Neural progenitor cell (in vitro differentiated cells): ENCODE measurements at regions not wholly inside any gene's neighbourhood (a gene's known extent, or its start where the extent isn't known, plus 50 kb on each side); places are given as distances from the start of the nearest gene placed in this dataset.

Experiments used
- DNase-seq: peaks from one replicate; pipeline ENCODE4 v3.0.0-alpha.2; 2016; ENCODE audit warnings: low spot score
- H2AFZ ChIP-seq: fragments of 200-600 bp; sonication (generic); replicated peaks from 2 replicates; pipeline ENCODE4 v1.6.1; 2016; ENCODE audit warnings: antibody characterized with exemption
- H3F3A ChIP-seq: fragments of 200-600 bp; sonication (generic); 2 replicates; pipeline ENCODE4 v1.6.1; 2016; ENCODE audit warnings: antibody characterized with exemption, low read depth
- H3K27ac ChIP-seq: fragments of 200-600 bp; sonication (generic); 2 replicates; pipeline ENCODE4 v1.5.1; 2016; ENCODE audit warnings: mild to moderate bottlenecking
- H3K27me3 ChIP-seq: fragments of 200-600 bp; sonication (generic); 2 replicates; pipeline ENCODE4 v1.6.1; 2016; ENCODE audit warnings: mild to moderate bottlenecking, moderate library complexity
- H3K36me3 ChIP-seq: fragments of 200-600 bp; sonication (generic); 2 replicates; pipeline ENCODE4 v1.5.1; 2016
- H3K4me1 ChIP-seq: fragments of 200-600 bp; sonication (generic); 2 replicates; pipeline ENCODE4 v1.6.1; 2016; ENCODE audit warnings: mixed run types
- H3K4me2 ChIP-seq: fragments of 200-600 bp; sonication (generic); 2 replicates; pipeline ENCODE4 v1.6.1; 2016
- H3K4me3 ChIP-seq: fragments of 200-600 bp; sonication (generic); 2 replicates; pipeline ENCODE4 v1.5.1; 2016
- H3K79me2 ChIP-seq: fragments of 200-600 bp; sonication (generic); 2 replicates; pipeline ENCODE4 v1.6.1; 2016; ENCODE audit warnings: low read depth
- H3K9ac ChIP-seq: fragments of 200-600 bp; sonication (generic); 2 replicates; pipeline ENCODE4 v1.6.1; 2016
- H3K9me3 ChIP-seq: fragments of 200-600 bp; sonication (generic); 2 replicates; pipeline ENCODE4 v1.5.1; 2016; ENCODE audit warnings: low read depth
- H4K20me1 ChIP-seq: fragments of 200-600 bp; sonication (generic); 2 replicates; pipeline ENCODE4 v1.6.1; 2016; ENCODE audit warnings: low read depth
- H3K27ac Mint-ChIP-seq: 3 replicates; pipeline ENCODE4 v1.8.0; 2021; ENCODE audit warnings: mixed read lengths
- H3K27me3 Mint-ChIP-seq: 2 replicates; pipeline ENCODE4 v1.8.0; 2022; ENCODE audit warnings: low read depth, mild to moderate bottlenecking, inconsistent platforms, moderate library complexity, mixed read lengths; ENCODE audit not compliant: insufficient read depth
- H3K36me3 Mint-ChIP-seq: 3 replicates; pipeline ENCODE4 v1.8.0; 2021; ENCODE audit warnings: mixed read lengths
- H3K4me1 Mint-ChIP-seq: 3 replicates; pipeline ENCODE4 v1.8.0; 2021; ENCODE audit warnings: mixed read lengths
- H3K4me3 Mint-ChIP-seq: 3 replicates; pipeline ENCODE4 v1.8.0; 2021; ENCODE audit warnings: mild to moderate bottlenecking, moderate library complexity, mixed read lengths
- H3K9me3 Mint-ChIP-seq: 3 replicates; pipeline ENCODE4 v1.8.0; 2020; ENCODE audit warnings: mixed read lengths
- EZH2 ChIP-seq: fragments of 200-600 bp; sonication (generic); IDR thresholded peaks from 2 replicates; pipeline ENCODE4 v1.6.1; 2017; ENCODE audit warnings: antibody characterized with exemption, mild to moderate bottlenecking, moderate library complexity
- EZH2phosphoT487 ChIP-seq: fragments of 200-600 bp; sonication (generic); IDR thresholded peaks from 2 replicates; pipeline ENCODE4 v1.6.1; 2017; ENCODE audit warnings: antibody characterized with exemption
- TF ChIP-seq, protein P1 (sequence below): fragments of 200-600 bp; sonication (generic); IDR thresholded peaks from 2 replicates; pipeline ENCODE4 v1.5.1; 2017; ENCODE audit warnings: antibody characterized with exemption, mild to moderate bottlenecking

DNA sequence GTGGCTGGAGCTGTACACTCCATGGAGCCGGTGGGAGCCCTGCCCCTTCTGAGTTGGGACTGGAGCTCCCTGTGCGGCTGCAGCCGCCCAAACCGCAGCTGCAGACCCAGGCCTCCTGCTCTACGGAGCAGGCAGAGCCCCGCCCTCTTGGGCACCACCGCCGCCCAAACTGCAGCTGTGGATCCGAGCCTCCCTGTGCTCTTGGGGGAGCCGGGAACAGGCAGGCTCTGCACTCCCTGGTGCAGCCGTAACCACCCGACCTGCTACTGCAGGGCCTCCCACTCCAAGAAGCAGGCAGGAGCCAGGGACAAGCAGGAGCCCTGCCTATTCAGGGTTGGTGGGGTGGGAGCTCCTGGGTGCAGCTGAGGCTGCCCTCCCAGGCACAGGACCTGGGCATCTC is 237.5 kb upstream of the ATP6AP2 start:
- no peaks in the 10 kb centered on the region for H4K20me1 ChIP-seq
- H3K4me1 ChIP-seq, result no peaks in the 10 kb centered on the region
- no peak overlapping the region for H3K9ac ChIP-seq
- no peak for DNase-seq
- Mint-ChIP-seq H3K27me3 (peaks cover 3% of the 10 kb centered on the region), H3K4me1 (no peaks in the 10 kb centered on the region), H3K9me3 (peaks cover 31% of the 10 kb centered on the region), H3K36me3 (no peaks in the 10 kb centered on the region), H3K4me3 (no peak overlapping the region), H3K27ac (no peak overlapping the region)
- H2AFZ ChIP-seq, result no peak overlapping the region
- H3F3A ChIP-seq, result no peaks in the 10 kb centered on the region
- H3K79me2 ChIP-seq, result no peaks in the 10 kb centered on the region
- H3K4me3 ChIP-seq, result no peak overlapping the region
- H3K4me2 ChIP-seq, result no peak overlapping the region
- TF ChIP-seq EZH2 (no peak), EZH2phosphoT487 (no peak)
- TF ChIP-seq, protein P1, sequence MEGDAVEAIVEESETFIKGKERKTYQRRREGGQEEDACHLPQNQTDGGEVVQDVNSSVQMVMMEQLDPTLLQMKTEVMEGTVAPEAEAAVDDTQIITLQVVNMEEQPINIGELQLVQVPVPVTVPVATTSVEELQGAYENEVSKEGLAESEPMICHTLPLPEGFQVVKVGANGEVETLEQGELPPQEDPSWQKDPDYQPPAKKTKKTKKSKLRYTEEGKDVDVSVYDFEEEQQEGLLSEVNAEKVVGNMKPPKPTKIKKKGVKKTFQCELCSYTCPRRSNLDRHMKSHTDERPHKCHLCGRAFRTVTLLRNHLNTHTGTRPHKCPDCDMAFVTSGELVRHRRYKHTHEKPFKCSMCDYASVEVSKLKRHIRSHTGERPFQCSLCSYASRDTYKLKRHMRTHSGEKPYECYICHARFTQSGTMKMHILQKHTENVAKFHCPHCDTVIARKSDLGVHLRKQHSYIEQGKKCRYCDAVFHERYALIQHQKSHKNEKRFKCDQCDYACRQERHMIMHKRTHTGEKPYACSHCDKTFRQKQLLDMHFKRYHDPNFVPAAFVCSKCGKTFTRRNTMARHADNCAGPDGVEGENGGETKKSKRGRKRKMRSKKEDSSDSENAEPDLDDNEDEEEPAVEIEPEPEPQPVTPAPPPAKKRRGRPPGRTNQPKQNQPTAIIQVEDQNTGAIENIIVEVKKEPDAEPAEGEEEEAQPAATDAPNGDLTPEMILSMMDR, result no peak
- H3K9me3 ChIP-seq, result peaks cover 5% of the 10 kb centered on the region
- no peaks in the 10 kb centered on the region for H3K27me3 ChIP-seq
- no peak overlapping the region for H3K27ac ChIP-seq
- no peaks in the 10 kb centered on the region for H3K36me3 ChIP-seq

DNA sequence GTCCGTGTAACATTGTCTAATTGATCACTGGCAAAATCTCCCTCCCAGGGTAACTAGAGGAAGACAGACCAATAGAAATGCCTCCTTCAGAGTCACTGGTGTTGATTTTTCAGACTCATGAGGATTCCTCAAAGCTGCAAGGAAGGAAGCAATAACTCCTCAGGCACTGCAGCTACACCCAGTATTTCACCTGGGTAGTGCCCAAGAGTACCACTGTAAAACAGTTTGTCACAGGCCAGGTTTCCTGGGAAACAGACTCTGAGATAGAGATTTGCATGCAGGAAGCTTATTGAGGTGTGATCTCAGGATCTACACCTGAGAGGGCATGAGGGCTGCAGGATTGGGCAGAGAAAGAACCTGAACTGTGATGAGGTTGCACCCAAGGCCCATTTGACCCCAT is 240.7 kb upstream of the ATP6AP2 start:
- H3K9ac ChIP-seq, result no peak overlapping the region
- H3K36me3 ChIP-seq, result no peaks in the 10 kb centered on the region
- Mint-ChIP-seq H3K27me3 (no peaks in the 10 kb centered on the region), H3K9me3 (peaks cover 20% of the 10 kb centered on the region), H3K4me3 (no peak overlapping the region), H3K4me1 (no peaks in the 10 kb centered on the region), H3K27ac (no peak overlapping the region), H3K36me3 (no peaks in the 10 kb centered on the region)
- no peak overlapping the region for H3K4me3 ChIP-seq
- no peak overlapping the region for H2AFZ ChIP-seq
- no peaks in the 10 kb centered on the region for H3K27me3 ChIP-seq
- H3K79me2 ChIP-seq, result no peaks in the 10 kb centered on the region
- no peaks in the 10 kb centered on the region for H3F3A ChIP-seq
- TF ChIP-seq EZH2phosphoT487, result no peak
- no peak for TF ChIP-seq EZH2
- TF ChIP-seq, protein P1, result no peak
- DNase-seq, result no peak
- no peaks in the 10 kb centered on the region for H3K9me3 ChIP-seq
- no peak overlapping the region for H3K4me2 ChIP-seq
- no peaks in the 10 kb centered on the region for H3K4me1 ChIP-seq
- no peak overlapping the region for H3K27ac ChIP-seq
- H4K20me1 ChIP-seq, result no peaks in the 10 kb centered on the region

- DNase-seq, result no peak
- Histone ChIP-seq H3K4me1 (peaks cover 5% of the 10 kb centered on the region), H3K9ac (no peak overlapping the region), H3K79me2 (no peaks in the 10 kb centered on the region), H3K36me3 (no peaks in the 10 kb centered on the region), H3K27me3 (no peaks in the 10 kb centered on the region), H3K27ac (no peak overlapping the region), H3K4me3 (no peak overlapping the region), H3K9me3 (no peaks in the 10 kb centered on the region), H3F3A (no peaks in the 10 kb centered on the region), H4K20me1 (no peaks in the 10 kb centered on the region), H3K4me2 (no peak overlapping the region), H2AFZ (no peak overlapping the region)
- no peaks in the 10 kb centered on the region for H3K4me1 Mint-ChIP-seq
- H3K4me3 Mint-ChIP-seq, result no peak overlapping the region
- H3K27ac Mint-ChIP-seq, result no peak overlapping the region
- H3K27me3 Mint-ChIP-seq, result peaks cover 2% of the 10 kb centered on the region
- peaks cover 9% of the 10 kb centered on the region for H3K9me3 Mint-ChIP-seq
- TF ChIP-seq EZH2phosphoT487, result no peak
- TF ChIP-seq EZH2, result no peak
- TF ChIP-seq, protein P1, result no peak
- no peaks in the 10 kb centered on the region for H3K36me3 Mint-ChIP-seq
Measured at GRCh38 chrX:40333344-40333743, 235.6 kb upstream of the BCOR start.
